ENCODE measurements at regions not wholly inside any gene's neighbourhood (a gene's known extent, or its start where the extent isn't known, plus 50 kb on each side); places are given as distances from the start of the nearest gene placed in this dataset.
A peak's percentile ranks its signal among the peaks of the same experiment; 100 is the strongest.
"Not testable (repeated sequence)": the region's sequence is repeated elsewhere in the genome, so short reads cannot be mapped to it uniquely, and the experiment has no call there.

GRCh38 chr3:150236316-150237082 lies 171.6 kb upstream of the TSC22D2 start:
- Mint-ChIP-seq H3K27ac (ENCODE audit: low read depth, unreplicated experiment) (no peak overlapping the region), H3K4me3 (ENCODE audit: unreplicated experiment) (no peak overlapping the region), H3K27me3 (ENCODE audit: insufficient read depth, unreplicated experiment) (no peaks in the 10 kb centered on the region), H3K4me1 (ENCODE audit: insufficient read depth, unreplicated experiment) (peaks cover 33% of the 10 kb centered on the region), H3K36me3 (ENCODE audit: insufficient read depth, unreplicated experiment) (no peaks in the 10 kb centered on the region), H3K9me3 (ENCODE audit: unreplicated experiment) (no peaks in the 10 kb centered on the region)
- TF ChIP-seq, protein P1, sequence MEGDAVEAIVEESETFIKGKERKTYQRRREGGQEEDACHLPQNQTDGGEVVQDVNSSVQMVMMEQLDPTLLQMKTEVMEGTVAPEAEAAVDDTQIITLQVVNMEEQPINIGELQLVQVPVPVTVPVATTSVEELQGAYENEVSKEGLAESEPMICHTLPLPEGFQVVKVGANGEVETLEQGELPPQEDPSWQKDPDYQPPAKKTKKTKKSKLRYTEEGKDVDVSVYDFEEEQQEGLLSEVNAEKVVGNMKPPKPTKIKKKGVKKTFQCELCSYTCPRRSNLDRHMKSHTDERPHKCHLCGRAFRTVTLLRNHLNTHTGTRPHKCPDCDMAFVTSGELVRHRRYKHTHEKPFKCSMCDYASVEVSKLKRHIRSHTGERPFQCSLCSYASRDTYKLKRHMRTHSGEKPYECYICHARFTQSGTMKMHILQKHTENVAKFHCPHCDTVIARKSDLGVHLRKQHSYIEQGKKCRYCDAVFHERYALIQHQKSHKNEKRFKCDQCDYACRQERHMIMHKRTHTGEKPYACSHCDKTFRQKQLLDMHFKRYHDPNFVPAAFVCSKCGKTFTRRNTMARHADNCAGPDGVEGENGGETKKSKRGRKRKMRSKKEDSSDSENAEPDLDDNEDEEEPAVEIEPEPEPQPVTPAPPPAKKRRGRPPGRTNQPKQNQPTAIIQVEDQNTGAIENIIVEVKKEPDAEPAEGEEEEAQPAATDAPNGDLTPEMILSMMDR (IDR thresholded peaks at IDR 0.05; ENCODE audit: unreplicated experiment), result no peak
- ChIA-PET CTCF (interaction anchor here (0.6 to 7.0 kb wide), 11 partner anchors 10 to 361 kb away, joined by 3 to 85 read pairs (median 3); no protein-coding TSS in a partner anchor), POLR2A (interaction anchor here (6.3 kb wide), 1 partner anchor 172 kb away, joined by 59 read pairs; the partner anchor contains the start of gene TSC22D2)
- DNase-seq (ENCODE audit: unreplicated experiment), result peak; percentile 28
- no TSS peak for BruUV-seq (replicated peaks)
- intact Hi-C loops (cut with micrococcal nuclease), result no loop called here

DNA sequence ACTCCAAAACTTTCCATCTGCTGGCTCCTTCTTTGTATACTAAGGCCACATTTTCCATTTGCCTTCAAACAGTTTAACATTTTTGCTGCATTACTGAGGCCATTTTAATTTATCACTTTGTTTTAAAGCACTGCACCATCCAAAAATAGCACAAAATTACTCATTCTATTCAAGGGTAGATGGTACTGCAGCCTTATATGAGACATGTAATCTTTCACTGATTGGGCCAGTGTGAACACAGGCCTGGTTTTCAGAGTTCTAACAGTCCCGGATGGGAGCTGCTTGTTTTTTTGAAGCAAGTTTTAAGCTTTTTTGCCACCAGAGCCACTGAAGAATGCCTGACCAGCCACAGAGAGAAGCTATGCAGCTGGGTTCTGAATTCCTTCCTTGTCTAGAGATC lies 172.3 kb upstream of the TSC22D2 start:
- H3K4me1 Mint-ChIP-seq (ENCODE audit: insufficient read depth, unreplicated experiment), result peaks cover 33% of the 10 kb centered on the region
- DNase-seq (ENCODE audit: unreplicated experiment), result no peak
- POLR2A ChIA-PET, result no interaction called here

GRCh38 chr3:150232992-150233451 lies 175.1 kb upstream of the TSC22D2 start:
- Mint-ChIP-seq H3K27ac (ENCODE audit: low read depth, unreplicated experiment) (no peak overlapping the region), H3K4me1 (ENCODE audit: insufficient read depth, unreplicated experiment) (peaks cover 20% of the 10 kb centered on the region), H3K36me3 (ENCODE audit: insufficient read depth, unreplicated experiment) (no peaks in the 10 kb centered on the region), H3K9me3 (ENCODE audit: unreplicated experiment) (no peaks in the 10 kb centered on the region), H3K27me3 (ENCODE audit: insufficient read depth, unreplicated experiment) (no peaks in the 10 kb centered on the region), H3K4me3 (ENCODE audit: unreplicated experiment) (no peak overlapping the region)
- ChIA-PET CTCF (interaction anchor here (0.6 to 3.4 kb wide), 8 partner anchors 10 to 594 kb away, joined by 3 to 15 read pairs (median 4); no protein-coding TSS in a partner anchor), POLR2A (interaction anchor here (0.6 to 0.7 kb wide), 2 partner anchors 182 to 250 kb away, joined by 3 to 5 read pairs; no protein-coding TSS in a partner anchor)
- intact Hi-C loops (cut with micrococcal nuclease), result no loop called here
- TF ChIP-seq, protein P1 (IDR thresholded peaks at IDR 0.05; ENCODE audit: unreplicated experiment), result no peak
- peak; percentile 76 for DNase-seq (ENCODE audit: unreplicated experiment)
- no TSS peak for BruUV-seq (replicated peaks)

More for the DNA sequence above, 172.3 kb upstream of the TSC22D2 start:
- Mint-ChIP-seq H3K27ac (ENCODE audit: low read depth, unreplicated experiment) (no peak overlapping the region), H3K36me3 (ENCODE audit: insufficient read depth, unreplicated experiment) (no peaks in the 10 kb centered on the region), H3K4me3 (ENCODE audit: unreplicated experiment) (no peak overlapping the region), H3K9me3 (ENCODE audit: unreplicated experiment) (no peaks in the 10 kb centered on the region), H3K27me3 (ENCODE audit: insufficient read depth, unreplicated experiment) (no peaks in the 10 kb centered on the region)
- BruUV-seq (replicated peaks), result no TSS peak
- CTCF ChIA-PET, result interaction anchor here (1.0 kb wide), 1 partner anchor 262 kb away, joined by 3 read pairs; no protein-coding TSS in a partner anchor
- intact Hi-C loops (cut with micrococcal nuclease), result no loop called here
- TF ChIP-seq, protein P1 (IDR thresholded peaks at IDR 0.05; ENCODE audit: unreplicated experiment), result no peak

DNA sequence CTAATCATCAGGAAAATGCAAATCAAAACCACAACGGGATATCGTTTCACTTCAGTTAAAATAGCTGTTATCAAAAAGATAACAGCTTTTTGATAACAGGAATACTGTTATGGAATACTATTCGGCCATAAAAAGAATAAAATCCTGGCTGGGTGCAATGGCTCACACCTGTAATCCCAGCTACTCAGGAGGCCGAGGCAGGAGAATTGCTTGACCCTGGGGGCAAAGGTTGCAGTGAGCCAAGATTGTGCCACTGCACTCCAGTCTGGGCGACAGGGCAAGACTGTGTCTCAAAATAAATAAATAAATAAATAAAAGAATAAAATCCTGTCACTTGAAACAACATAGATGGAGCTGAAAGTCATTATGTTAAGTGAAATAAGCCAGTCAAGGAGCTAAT lies 178.1 kb upstream of the TSC22D2 start:
- Mint-ChIP-seq H3K4me1 (ENCODE audit: insufficient read depth, unreplicated experiment) (peaks cover 7% of the 10 kb centered on the region), H3K9me3 (ENCODE audit: unreplicated experiment) (no peaks in the 10 kb centered on the region), H3K4me3 (ENCODE audit: unreplicated experiment) (no peak overlapping the region), H3K27ac (ENCODE audit: low read depth, unreplicated experiment) (no peak overlapping the region), H3K27me3 (ENCODE audit: insufficient read depth, unreplicated experiment) (no peaks in the 10 kb centered on the region), H3K36me3 (ENCODE audit: insufficient read depth, unreplicated experiment) (no peaks in the 10 kb centered on the region)
- BruUV-seq (replicated peaks), result no TSS peak
- ChIA-PET POLR2A (interaction anchor here (0.7 to 1.0 kb wide), 2 partner anchors 9 to 316 kb away, joined by 3 to 4 read pairs; partner anchors contain the start of genes EIF2A and SERP1), CTCF (interaction anchor here (0.6 to 3.4 kb wide), 11 partner anchors 7 to 272 kb away, joined by 3 to 15 read pairs (median 4); no protein-coding TSS in a partner anchor)
- no peak for DNase-seq (ENCODE audit: unreplicated experiment)
- intact Hi-C loops (cut with micrococcal nuclease), result no loop called here
- TF ChIP-seq, protein P1 (IDR thresholded peaks at IDR 0.05; ENCODE audit: unreplicated experiment), result no peak

GRCh38 chr3:150228626-150229025 lies 179.5 kb upstream of the TSC22D2 start:
- POLR2A ChIA-PET; BruUV-seq (replicated peaks); H3K4me3 Mint-ChIP-seq (ENCODE audit: unreplicated experiment); H3K9me3 Mint-ChIP-seq (ENCODE audit: unreplicated experiment); DNase-seq (ENCODE audit: unreplicated experiment); H3K27ac Mint-ChIP-seq (ENCODE audit: low read depth, unreplicated experiment); H3K36me3 Mint-ChIP-seq (ENCODE audit: insufficient read depth, unreplicated experiment); H3K27me3 Mint-ChIP-seq (ENCODE audit: insufficient read depth, unreplicated experiment); intact Hi-C loops (cut with micrococcal nuclease); H3K4me1 Mint-ChIP-seq (ENCODE audit: insufficient read depth, unreplicated experiment): not testable (repeated sequence)
- CTCF ChIA-PET, result interaction anchor here (0.8 to 1.3 kb wide), 3 partner anchors 16 to 265 kb away, joined by 3 to 4 read pairs (median 4); no protein-coding TSS in a partner anchor
